HepG2 (cell line): ENCODE measurements at regions not wholly inside any gene's neighbourhood (a gene's known extent, or its start where the extent isn't known, plus 50 kb on each side); places are given as distances from the start of the nearest gene placed in this dataset.

Experiments used
- ERF ChIP-seq: IDR thresholded peaks from 2 replicates; pipeline ENCODE4 v1.6.1; 2018; ENCODE audit warnings: missing biosample characterization, missing genetic modification reagents
- MTF1 ChIP-seq: sonication (generic); formaldehyde crosslinking; IDR thresholded peaks from 2 replicates; pipeline ENCODE4 v1.5.0; 2020; ENCODE audit warnings: missing genetic modification reagents
- NR3C1 ChIP-seq: sonication (generic); formaldehyde crosslinking; IDR thresholded peaks from 2 replicates; pipeline ENCODE4 v1.4.0; 2020; ENCODE audit warnings: missing genetic modification reagents
- PRDM10 ChIP-seq: sonication (generic); formaldehyde crosslinking; IDR thresholded peaks from 2 replicates; pipeline ENCODE4 v1.4.0; 2020; ENCODE audit warnings: low read depth, missing genetic modification reagents
- SMC3 ChIP-seq: IDR thresholded peaks from 2 replicates; pipeline ENCODE4 v1.6.1; 2011; ENCODE audit warnings: low read length, improper control_type of control experiment
- SNRNP70 ChIP-seq: fragments of 200-400 bp; formaldehyde crosslinking; IDR thresholded peaks from 2 replicates; pipeline ENCODE4 v1.6.1; 2017; ENCODE audit warnings: mild to moderate bottlenecking, low read depth, low read length, moderate library complexity
- ZNF841 ChIP-seq: sonication (generic); formaldehyde crosslinking; IDR thresholded peaks from 2 replicates; pipeline ENCODE4 v1.8.1; 2023; ENCODE audit warnings: missing genetic modification reagents, borderline replicate concordance

- TF ChIP-seq SNRNP70, result no peak
- no peak for TF ChIP-seq ERF (CRISPR knock-in tag)
- no peak for TF ChIP-seq ZNF841 (CRISPR knock-in tag)
- no peak for TF ChIP-seq PRDM10
- TF ChIP-seq NR3C1 (CRISPR knock-in tag), result no peak
- no peak for TF ChIP-seq SMC3
- no peak for TF ChIP-seq MTF1 (CRISPR knock-in tag)
Measured at GRCh38 chr14:47863441-47863840, 188.0 kb upstream of the MDGA2 start.
